ENCODE measurements at regions not wholly inside any gene's neighbourhood (a gene's known extent, or its start where the extent isn't known, plus 50 kb on each side); places are given as distances from the start of the nearest gene placed in this dataset.

DNA sequence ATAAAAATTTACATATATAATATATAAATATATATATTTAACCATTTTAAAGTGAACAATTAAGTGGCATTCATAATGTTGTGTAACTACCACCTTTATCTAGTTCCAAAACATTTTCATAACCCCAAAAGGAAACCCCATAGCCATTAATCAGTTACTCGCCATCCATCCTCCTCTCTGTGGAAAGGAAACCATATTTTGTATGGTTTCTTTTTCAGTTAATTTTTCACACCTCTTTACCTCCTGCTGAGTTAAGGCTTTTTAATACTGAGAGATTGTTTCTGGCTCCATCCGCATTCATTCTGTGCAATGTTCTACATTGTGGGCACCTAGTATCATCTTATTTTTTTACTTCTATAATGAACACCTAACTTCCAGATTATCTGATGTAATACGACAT is 512.1 kb downstream of the LMO4 start:
- Histone ChIP-seq H3K27ac (ENCODE audit: insufficient read depth, low read length, poor library complexity, severe bottlenecking) (no peak overlapping the region), H3K36me3 (ENCODE audit: control insufficient read depth, insufficient read depth, low read length) (no peaks in the 10 kb centered on the region), H3K4me3 (ENCODE audit: low read depth, low read length) (no peak overlapping the region), H3K4me1 (ENCODE audit: control insufficient read depth, insufficient read depth, low read length, poor library complexity, severe bottlenecking) (no peaks in the 10 kb centered on the region), H3K9me3 (ENCODE audit: control insufficient read depth in 2 of 2, low read length in 2 of 2) (no peaks in the 10 kb centered on the region), H3K27me3 (ENCODE audit: control insufficient read depth, insufficient read depth, low read length) (no peaks in the 10 kb centered on the region)
- no peak overlapping the region for H3K27ac Mint-ChIP-seq
- H3K4me1 Mint-ChIP-seq = no peaks in the 10 kb centered on the region
- no peaks in the 10 kb centered on the region for H3K36me3 Mint-ChIP-seq
- DNase-seq (no peak), ATAC-seq (ENCODE audit: low read depth in 2 of 2) (no peak)
- no peak overlapping the region for H3K4me3 Mint-ChIP-seq
- H3K9me3 Mint-ChIP-seq = peaks cover 0 to 8% (median 0%) of the 10 kb centered on the region in 7 donors
- no peaks in the 10 kb centered on the region for H3K27me3 Mint-ChIP-seq

DNA sequence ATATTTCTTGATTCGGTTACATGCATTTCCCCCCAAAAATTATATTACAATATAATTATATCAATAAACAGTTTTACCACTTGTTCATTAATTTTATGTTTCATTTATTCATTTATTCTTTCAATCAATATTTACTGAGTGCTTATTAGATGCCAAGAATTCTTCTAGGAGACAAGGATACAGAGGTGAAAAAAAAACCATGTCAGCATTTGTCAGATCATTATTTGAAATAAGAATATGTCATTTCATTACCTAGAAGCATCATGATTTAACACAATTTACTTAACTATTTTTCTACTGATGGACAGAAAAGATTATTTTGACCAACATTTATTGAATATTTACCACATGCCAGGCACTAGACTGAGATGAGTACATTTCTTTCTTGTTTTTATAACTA is 512.7 kb downstream of the LMO4 start:
- DNase-seq (no peak), ATAC-seq (ENCODE audit: low read depth in 2 of 2) (no peak)
- Histone ChIP-seq H3K9me3 (ENCODE audit: control insufficient read depth in 2 of 2, low read length in 2 of 2) (no peaks in the 10 kb centered on the region), H3K4me1 (ENCODE audit: control insufficient read depth, insufficient read depth, low read length, poor library complexity, severe bottlenecking) (no peaks in the 10 kb centered on the region), H3K27ac (ENCODE audit: insufficient read depth, low read length, poor library complexity, severe bottlenecking) (no peak overlapping the region), H3K36me3 (ENCODE audit: control insufficient read depth, insufficient read depth, low read length) (no peaks in the 10 kb centered on the region), H3K27me3 (ENCODE audit: control insufficient read depth, insufficient read depth, low read length) (no peaks in the 10 kb centered on the region), H3K4me3 (ENCODE audit: low read depth, low read length) (no peak overlapping the region)
- Mint-ChIP-seq H3K4me3 (no peak overlapping the region), H3K9me3 (peaks cover 0 to 8% (median 0%) of the 10 kb centered on the region in 7 donors), H3K27me3 (no peaks in the 10 kb centered on the region), H3K27ac (no peak overlapping the region), H3K36me3 (no peaks in the 10 kb centered on the region), H3K4me1 (no peaks in the 10 kb centered on the region)

- DNase-seq (no peak), ATAC-seq (ENCODE audit: low read depth in 2 of 2) (no peak)
- no peak overlapping the region for H3K27ac Mint-ChIP-seq
- Histone ChIP-seq H3K4me1 (ENCODE audit: control insufficient read depth, insufficient read depth, low read length, poor library complexity, severe bottlenecking) (no peaks in the 10 kb centered on the region), H3K36me3 (ENCODE audit: control insufficient read depth, insufficient read depth, low read length) (no peaks in the 10 kb centered on the region), H3K4me3 (ENCODE audit: low read depth, low read length) (no peak overlapping the region), H3K27me3 (ENCODE audit: control insufficient read depth, insufficient read depth, low read length) (no peaks in the 10 kb centered on the region), H3K27ac (ENCODE audit: insufficient read depth, low read length, poor library complexity, severe bottlenecking) (no peak overlapping the region), H3K9me3 (ENCODE audit: control insufficient read depth in 2 of 2, low read length in 2 of 2) (no peaks in the 10 kb centered on the region)
- H3K4me1 Mint-ChIP-seq = no peaks in the 10 kb centered on the region
- H3K4me3 Mint-ChIP-seq = no peak overlapping the region
- no peaks in the 10 kb centered on the region for H3K27me3 Mint-ChIP-seq
- H3K36me3 Mint-ChIP-seq = no peaks in the 10 kb centered on the region
- H3K9me3 Mint-ChIP-seq = peaks cover 0 to 8% (median 0%) of the 10 kb centered on the region in 7 donors
These were observed 513.5 kb downstream of the LMO4 start for GRCh38 chr1:87842156-87842555.

GRCh38 chr1:87844251-87844650 is 515.6 kb downstream of the LMO4 start:
- Mint-ChIP-seq H3K9me3 (peaks cover 0 to 8% (median 0%) of the 10 kb centered on the region in 7 donors), H3K27ac (no peak overlapping the region), H3K4me3 (no peak overlapping the region), H3K36me3 (no peaks in the 10 kb centered on the region), H3K4me1 (no peaks in the 10 kb centered on the region), H3K27me3 (no peaks in the 10 kb centered on the region)
- Histone ChIP-seq H3K4me1 (ENCODE audit: control insufficient read depth, insufficient read depth, low read length, poor library complexity, severe bottlenecking) (no peaks in the 10 kb centered on the region), H3K27ac (ENCODE audit: insufficient read depth, low read length, poor library complexity, severe bottlenecking) (no peak overlapping the region), H3K27me3 (ENCODE audit: control insufficient read depth, insufficient read depth, low read length) (no peaks in the 10 kb centered on the region), H3K4me3 (ENCODE audit: low read depth, low read length) (no peak overlapping the region), H3K36me3 (ENCODE audit: control insufficient read depth, insufficient read depth, low read length) (no peaks in the 10 kb centered on the region), H3K9me3 (ENCODE audit: control insufficient read depth in 2 of 2, low read length in 2 of 2) (no peaks in the 10 kb centered on the region)
- ATAC-seq (ENCODE audit: low read depth in 2 of 2) (no peak), DNase-seq (no peak)

- Histone ChIP-seq H3K27me3 (ENCODE audit: control insufficient read depth, insufficient read depth, low read length) (no peaks in the 10 kb centered on the region), H3K4me3 (ENCODE audit: low read depth, low read length) (no peak overlapping the region), H3K36me3 (ENCODE audit: control insufficient read depth, insufficient read depth, low read length) (no peaks in the 10 kb centered on the region), H3K27ac (ENCODE audit: insufficient read depth, low read length, poor library complexity, severe bottlenecking) (no peak overlapping the region), H3K9me3 (ENCODE audit: control insufficient read depth in 2 of 2, low read length in 2 of 2) (no peaks in the 10 kb centered on the region), H3K4me1 (ENCODE audit: control insufficient read depth, insufficient read depth, low read length, poor library complexity, severe bottlenecking) (no peaks in the 10 kb centered on the region)
- no peak overlapping the region for H3K27ac Mint-ChIP-seq
- no peaks in the 10 kb centered on the region for H3K4me1 Mint-ChIP-seq
- H3K9me3 Mint-ChIP-seq = peaks cover 0 to 2% (median 2%) of the 10 kb centered on the region in 7 donors
- no peak for ATAC-seq (ENCODE audit: low read depth in 2 of 2)
- no peaks in the 10 kb centered on the region for H3K27me3 Mint-ChIP-seq
- DNase-seq = no peak
- no peak overlapping the region for H3K4me3 Mint-ChIP-seq
- no peaks in the 10 kb centered on the region for H3K36me3 Mint-ChIP-seq
These were observed 522.8 kb downstream of the LMO4 start for GRCh38 chr1:87851490-87851889.

GRCh38 chr1:87852410-87853161 is 523.9 kb downstream of the LMO4 start:
- no peak overlapping the region for H3K27ac ChIP-seq (ENCODE audit: insufficient read depth, low read length, poor library complexity, severe bottlenecking)
- Mint-ChIP-seq H3K36me3 (no peaks in the 10 kb centered on the region), H3K27me3 (no peaks in the 10 kb centered on the region), H3K4me1 (no peaks in the 10 kb centered on the region), H3K4me3 (no peak overlapping the region), H3K9me3 (peaks cover 0 to 2% (median 2%) of the 10 kb centered on the region in 7 donors), H3K27ac (peak overlapping the region in 1 of 3 donors; percentile 62)
- no peaks in the 10 kb centered on the region for H3K36me3 ChIP-seq (ENCODE audit: control insufficient read depth, insufficient read depth, low read length)
- H3K4me3 ChIP-seq (ENCODE audit: low read depth, low read length) = no peak overlapping the region
- H3K9me3 ChIP-seq (ENCODE audit: control insufficient read depth in 2 of 2, low read length in 2 of 2) = no peaks in the 10 kb centered on the region
- no peak for ATAC-seq (ENCODE audit: low read depth in 2 of 2)
- no peaks in the 10 kb centered on the region for H3K27me3 ChIP-seq (ENCODE audit: control insufficient read depth, insufficient read depth, low read length)
- H3K4me1 ChIP-seq (ENCODE audit: control insufficient read depth, insufficient read depth, low read length, poor library complexity, severe bottlenecking) = no peaks in the 10 kb centered on the region
- no peak for DNase-seq

- Mint-ChIP-seq H3K9me3 (peaks cover 0 to 5% (median 2%) of the 10 kb centered on the region in 7 donors), H3K27ac (no peak overlapping the region), H3K4me3 (no peak overlapping the region), H3K4me1 (no peaks in the 10 kb centered on the region), H3K27me3 (no peaks in the 10 kb centered on the region), H3K36me3 (no peaks in the 10 kb centered on the region)
- Histone ChIP-seq H3K4me3 (ENCODE audit: low read depth, low read length) (no peak overlapping the region), H3K4me1 (ENCODE audit: control insufficient read depth, insufficient read depth, low read length, poor library complexity, severe bottlenecking) (no peaks in the 10 kb centered on the region), H3K27ac (ENCODE audit: insufficient read depth, low read length, poor library complexity, severe bottlenecking) (no peak overlapping the region), H3K9me3 (ENCODE audit: control insufficient read depth in 2 of 2, low read length in 2 of 2) (no peaks in the 10 kb centered on the region), H3K36me3 (ENCODE audit: control insufficient read depth, insufficient read depth, low read length) (no peaks in the 10 kb centered on the region), H3K27me3 (ENCODE audit: control insufficient read depth, insufficient read depth, low read length) (no peaks in the 10 kb centered on the region)
- DNase-seq (no peak), ATAC-seq (ENCODE audit: low read depth in 2 of 2) (no peak)
These were observed 525.1 kb downstream of the LMO4 start for GRCh38 chr1:87853576-87854351.

All from CD4-positive, CD25-positive, alpha-beta regulatory T cell (primary cell).